ENCODE measurements at regions not wholly inside any gene's neighbourhood (a gene's known extent, or its start where the extent isn't known, plus 50 kb on each side); places are given as distances from the start of the nearest gene placed in this dataset.
"Not testable (repeated sequence)": the region's sequence is repeated elsewhere in the genome, so short reads cannot be mapped to it uniquely, and the experiment has no call there.

DNA sequence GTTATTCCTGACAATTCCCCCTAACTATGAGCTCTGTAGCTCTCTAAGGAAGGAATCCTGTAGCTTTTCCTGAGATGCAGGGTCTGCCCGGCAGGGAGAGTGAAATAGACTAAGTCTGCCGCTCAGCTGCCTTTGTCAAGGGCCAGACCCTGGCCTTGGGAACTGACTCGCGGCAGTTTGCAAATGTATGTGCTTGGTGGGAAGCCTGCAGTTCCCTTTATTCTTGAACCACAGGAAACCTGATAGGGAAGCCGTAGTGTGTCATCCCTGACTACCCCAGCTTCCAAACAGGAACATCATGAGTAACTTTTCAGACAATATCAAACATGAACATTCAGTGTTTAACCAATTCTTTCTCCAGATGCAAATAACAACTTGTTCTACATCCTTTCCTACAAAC is 78.7 kb upstream of the IFNGR1 start (continued):
- TF ChIP-seq, protein P1, sequence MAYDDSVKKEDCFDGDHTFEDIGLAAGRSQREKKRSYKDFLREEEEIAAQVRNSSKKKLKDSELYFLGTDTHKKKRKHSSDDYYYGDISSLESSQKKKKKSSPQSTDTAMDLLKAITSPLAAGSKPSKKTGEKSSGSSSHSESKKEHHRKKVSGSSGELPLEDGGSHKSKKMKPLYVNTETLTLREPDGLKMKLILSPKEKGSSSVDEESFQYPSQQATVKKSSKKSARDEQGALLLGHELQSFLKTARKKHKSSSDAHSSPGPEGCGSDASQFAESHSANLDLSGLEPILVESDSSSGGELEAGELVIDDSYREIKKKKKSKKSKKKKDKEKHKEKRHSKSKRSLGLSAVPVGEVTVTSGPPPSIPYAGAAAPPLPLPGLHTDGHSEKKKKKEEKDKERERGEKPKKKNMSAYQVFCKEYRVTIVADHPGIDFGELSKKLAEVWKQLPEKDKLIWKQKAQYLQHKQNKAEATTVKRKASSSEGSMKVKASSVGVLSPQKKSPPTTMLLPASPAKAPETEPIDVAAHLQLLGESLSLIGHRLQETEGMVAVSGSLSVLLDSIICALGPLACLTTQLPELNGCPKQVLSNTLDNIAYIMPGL (CRISPR knock-in tag; IDR thresholded peaks at IDR 0.05): no peak
- TF ChIP-seq, protein P2, sequence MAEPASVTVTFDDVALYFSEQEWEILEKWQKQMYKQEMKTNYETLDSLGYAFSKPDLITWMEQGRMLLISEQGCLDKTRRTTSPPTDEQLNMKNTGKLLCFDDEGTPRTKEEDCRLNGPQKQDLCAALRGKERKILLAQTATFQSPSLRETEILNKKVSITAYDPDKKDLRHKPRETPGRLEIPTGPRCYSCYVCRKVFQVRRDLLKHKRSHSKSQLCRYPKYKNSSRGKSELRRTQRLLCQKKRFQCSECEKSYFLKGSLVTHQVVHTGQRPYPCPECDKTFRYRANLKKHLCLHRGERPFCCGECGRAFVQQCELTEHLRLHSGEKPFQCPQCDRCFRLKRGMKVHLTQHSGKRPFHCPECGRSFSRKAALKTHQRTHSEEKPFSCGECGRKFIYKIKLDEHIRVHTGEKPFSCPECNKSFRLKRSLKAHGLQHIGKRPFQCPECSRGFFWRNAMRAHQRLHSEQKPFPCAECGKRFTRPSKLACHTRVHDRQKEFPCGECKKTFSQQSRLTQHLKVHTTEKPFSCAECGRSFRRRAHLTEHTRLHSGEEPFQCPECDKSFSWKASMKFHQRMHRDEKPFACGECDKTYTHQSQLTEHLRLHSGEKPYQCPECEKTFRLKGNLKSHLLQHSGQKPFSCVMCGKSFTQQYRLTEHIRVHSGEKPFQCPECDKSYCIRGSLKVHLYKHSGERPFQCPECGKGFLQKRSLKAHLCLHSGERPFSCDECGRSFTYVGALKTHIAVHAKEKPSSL (CRISPR knock-in tag; conservative IDR thresholded peaks at IDR 0.05): no peak
- TF ChIP-seq ZNF219 (CRISPR knock-in tag; IDR thresholded peaks at IDR 0.05; ENCODE audit: borderline replicate concordance) (no peak), ZNF423 (CRISPR knock-in tag; IDR thresholded peaks at IDR 0.05) (peak; percentile 21; the same call in 1 of the 2 replicates), MXD4 (CRISPR knock-in tag; IDR thresholded peaks at IDR 0.05; ENCODE audit: borderline replicate concordance) (no peak), ERG (CRISPR knock-in tag; IDR thresholded peaks at IDR 0.05) (no peak)

GRCh38 chr6:137292326-137292725 is 73.1 kb upstream of the IFNGR1 start:
- peaks cover 21% of the 10 kb centered on the region for H3K4me1 Mint-ChIP-seq

DNA sequence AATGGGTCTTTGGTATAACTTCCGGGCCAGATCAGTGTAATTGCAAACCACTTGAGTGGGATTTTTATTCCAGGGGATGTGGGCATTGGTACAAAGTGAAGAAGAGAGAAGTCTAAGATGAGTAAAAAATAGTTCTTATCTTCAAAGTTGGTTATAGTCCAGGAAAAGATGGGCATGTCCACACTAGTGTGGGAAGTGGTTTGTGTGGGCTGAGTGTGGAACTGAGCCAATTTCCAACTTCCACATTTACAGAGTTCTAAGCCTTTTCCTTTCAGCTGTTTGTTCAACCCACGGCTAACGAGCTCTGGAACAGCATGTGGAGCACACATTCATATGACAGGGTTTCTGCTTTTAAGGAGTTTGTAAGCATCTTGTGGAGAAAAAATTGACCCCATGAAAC is 72.3 kb upstream of the IFNGR1 start:
- H3K9me3 Mint-ChIP-seq: peaks cover 31% of the 10 kb centered on the region
- peaks cover 5% of the 10 kb centered on the region; the same call in 1 of the 2 replicates for H3K36me3 Mint-ChIP-seq
- H3K27ac Mint-ChIP-seq: no peak overlapping the region
- H3K4me3 Mint-ChIP-seq: no peak overlapping the region
- H3K27me3 Mint-ChIP-seq (ENCODE audit: low read depth): no peaks in the 10 kb centered on the region; the same call in 1 of the 2 replicates
- TF ChIP-seq, protein P3, sequence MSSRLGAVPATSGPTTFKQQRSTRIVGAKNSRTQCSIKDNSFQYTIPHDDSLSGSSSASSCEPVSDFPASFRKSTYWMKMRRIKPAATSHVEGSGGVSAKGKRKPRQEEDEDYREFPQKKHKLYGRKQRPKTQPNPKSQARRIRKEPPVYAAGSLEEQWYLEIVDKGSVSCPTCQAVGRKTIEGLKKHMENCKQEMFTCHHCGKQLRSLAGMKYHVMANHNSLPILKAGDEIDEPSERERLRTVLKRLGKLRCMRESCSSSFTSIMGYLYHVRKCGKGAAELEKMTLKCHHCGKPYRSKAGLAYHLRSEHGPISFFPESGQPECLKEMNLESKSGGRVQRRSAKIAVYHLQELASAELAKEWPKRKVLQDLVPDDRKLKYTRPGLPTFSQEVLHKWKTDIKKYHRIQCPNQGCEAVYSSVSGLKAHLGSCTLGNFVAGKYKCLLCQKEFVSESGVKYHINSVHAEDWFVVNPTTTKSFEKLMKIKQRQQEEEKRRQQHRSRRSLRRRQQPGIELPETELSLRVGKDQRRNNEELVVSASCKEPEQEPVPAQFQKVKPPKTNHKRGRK (CRISPR knock-in tag; IDR thresholded peaks at IDR 0.05; ENCODE audit: borderline replicate concordance): no peak
- TF ChIP-seq ATF1 (CRISPR knock-in tag; IDR thresholded peaks at IDR 0.05): no peak
- TF ChIP-seq, protein P4, sequence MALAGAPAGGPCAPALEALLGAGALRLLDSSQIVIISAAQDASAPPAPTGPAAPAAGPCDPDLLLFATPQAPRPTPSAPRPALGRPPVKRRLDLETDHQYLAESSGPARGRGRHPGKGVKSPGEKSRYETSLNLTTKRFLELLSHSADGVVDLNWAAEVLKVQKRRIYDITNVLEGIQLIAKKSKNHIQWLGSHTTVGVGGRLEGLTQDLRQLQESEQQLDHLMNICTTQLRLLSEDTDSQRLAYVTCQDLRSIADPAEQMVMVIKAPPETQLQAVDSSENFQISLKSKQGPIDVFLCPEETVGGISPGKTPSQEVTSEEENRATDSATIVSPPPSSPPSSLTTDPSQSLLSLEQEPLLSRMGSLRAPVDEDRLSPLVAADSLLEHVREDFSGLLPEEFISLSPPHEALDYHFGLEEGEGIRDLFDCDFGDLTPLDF (CRISPR knock-in tag; IDR thresholded peaks at IDR 0.05): no peak
- TF ChIP-seq, protein P5, sequence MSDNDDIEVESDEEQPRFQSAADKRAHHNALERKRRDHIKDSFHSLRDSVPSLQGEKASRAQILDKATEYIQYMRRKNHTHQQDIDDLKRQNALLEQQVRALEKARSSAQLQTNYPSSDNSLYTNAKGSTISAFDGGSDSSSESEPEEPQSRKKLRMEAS (CRISPR knock-in tag; IDR thresholded peaks at IDR 0.05): no peak
- TF ChIP-seq ZBTB21 (CRISPR knock-in tag; IDR thresholded peaks at IDR 0.05; ENCODE audit: borderline replicate concordance): no peak
- TF ChIP-seq ZNF219 (CRISPR knock-in tag; IDR thresholded peaks at IDR 0.05; ENCODE audit: borderline replicate concordance): no peak
- no peak for TF ChIP-seq CBFB (CRISPR knock-in tag; IDR thresholded peaks at IDR 0.05; ENCODE audit: low read depth)
- no peak for TF ChIP-seq ZNF317 (CRISPR knock-in tag; IDR thresholded peaks at IDR 0.05; ENCODE audit: borderline replicate concordance, low read depth)
- TF ChIP-seq, protein P1 (CRISPR knock-in tag; IDR thresholded peaks at IDR 0.05): no peak
- no peak for TF ChIP-seq TEAD1 (CRISPR knock-in tag; IDR thresholded peaks at IDR 0.05)
- no peak for TF ChIP-seq GTF2I (CRISPR knock-in tag; conservative IDR thresholded peaks at IDR 0.05)
- TF ChIP-seq GABPB1 (CRISPR knock-in tag; IDR thresholded peaks at IDR 0.05): no peak
- no peak for TF ChIP-seq PRRX2 (CRISPR knock-in tag; IDR thresholded peaks at IDR 0.05)
- TF ChIP-seq ETV6 (CRISPR knock-in tag; IDR thresholded peaks at IDR 0.05): no peak
- TF ChIP-seq HMGA2 (CRISPR knock-in tag; IDR thresholded peaks at IDR 0.05): no peak
- no peak for TF ChIP-seq GRHL2 (CRISPR knock-in tag; IDR thresholded peaks at IDR 0.05; ENCODE audit: insufficient replicate concordance, severe bottlenecking)
- ChIA-PET CTCF (no interaction called here), POLR2A (no interaction called here)
- H3K4me1 Mint-ChIP-seq: peaks cover 12% of the 10 kb centered on the region
- no peak for ATAC-seq
- no peak for DNase-seq (ENCODE audit: low spot score)

More at GRCh38 chr6:137292326-137292725, 73.1 kb upstream of the IFNGR1 start:
- POLR2A ChIA-PET; H3K27ac Mint-ChIP-seq; DNase-seq (ENCODE audit: low spot score); H3K4me3 Mint-ChIP-seq; H3K36me3 Mint-ChIP-seq; H3K27me3 Mint-ChIP-seq (ENCODE audit: low read depth); ATAC-seq; CTCF ChIA-PET: not testable (repeated sequence)
- peaks cover 29% of the 10 kb centered on the region for H3K9me3 Mint-ChIP-seq
